ENCODE measurements at regions not wholly inside any gene's neighbourhood (a gene's known extent, or its start where the extent isn't known, plus 50 kb on each side); places are given as distances from the start of the nearest gene placed in this dataset.

DNA sequence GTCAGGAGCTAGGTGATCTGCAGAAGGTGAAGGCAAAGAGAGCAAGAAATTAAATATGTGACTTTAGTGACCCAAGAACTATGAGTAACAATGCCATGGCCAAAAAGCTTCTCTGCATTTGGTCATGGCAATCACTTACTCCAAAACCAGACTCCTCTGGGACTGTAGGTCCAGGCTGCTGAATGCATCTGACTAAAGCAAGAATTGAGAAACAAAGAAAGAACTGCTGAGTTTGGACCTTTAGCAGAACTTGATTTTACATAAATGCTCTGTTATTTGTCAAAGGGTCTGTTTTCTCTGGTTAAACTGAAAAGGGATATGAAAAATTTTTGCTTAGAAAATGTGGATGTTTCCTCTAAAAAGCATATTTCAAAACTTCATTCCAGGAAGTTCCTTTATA lies 1102.2 kb downstream of the IGSF11 start:
- no peak overlapping the region for H3K27ac ChIP-seq (ENCODE audit: low read depth, low read length)
- H3K9ac ChIP-seq (ENCODE audit: low read length in 5 of 5): no peak overlapping the region
- peaks cover 0 to under 1% (median 0%) of the 10 kb centered on the region in 5 donors for H3K9me3 ChIP-seq (ENCODE audit: control insufficient read depth in 5 of 5, low read length in 5 of 5)
- no peaks in the 10 kb centered on the region for H3K27me3 ChIP-seq (ENCODE audit: control insufficient read depth in 5 of 5, insufficient read depth in 4 of 5, low read length in 5 of 5)
- H3K4me1 ChIP-seq (ENCODE audit: control insufficient read depth in 5 of 5, insufficient read depth in 5 of 5, low read length in 5 of 5): no peaks in the 10 kb centered on the region
- no peaks in the 10 kb centered on the region for H3K36me3 ChIP-seq (ENCODE audit: control insufficient read depth in 5 of 5, insufficient read depth in 5 of 5, low read length in 5 of 5)
- H3K4me3 ChIP-seq (ENCODE audit: low read depth in 1 of 5, low read length in 5 of 5): no peak overlapping the region

DNA sequence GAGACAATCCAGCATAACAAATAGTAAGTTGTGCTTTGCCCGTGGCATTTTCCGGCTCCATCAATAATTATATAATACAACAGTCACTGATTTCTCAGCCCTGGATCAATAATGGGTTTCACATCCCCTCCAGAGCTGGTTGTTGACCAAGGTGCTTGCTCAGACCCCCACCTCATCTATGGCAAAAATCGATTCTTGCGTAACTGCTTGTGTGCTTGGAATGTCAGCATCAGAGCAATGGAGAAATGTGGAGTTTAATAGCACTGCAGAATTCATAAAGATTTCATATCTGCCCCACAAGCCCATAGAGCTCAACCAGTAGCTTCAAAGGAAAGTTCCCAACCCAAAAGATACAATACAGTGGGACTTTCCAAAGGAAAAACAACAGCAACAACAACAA lies 1098.5 kb downstream of the IGSF11 start:
- Histone ChIP-seq H3K9ac (ENCODE audit: low read length in 5 of 5) (no peak overlapping the region), H3K36me3 (ENCODE audit: control insufficient read depth in 5 of 5, insufficient read depth in 5 of 5, low read length in 5 of 5) (no peaks in the 10 kb centered on the region), H3K27me3 (ENCODE audit: control insufficient read depth in 5 of 5, insufficient read depth in 4 of 5, low read length in 5 of 5) (no peaks in the 10 kb centered on the region), H3K9me3 (ENCODE audit: control insufficient read depth in 5 of 5, low read length in 5 of 5) (peaks cover 0 to 3% (median 0%) of the 10 kb centered on the region in 5 donors), H3K4me1 (ENCODE audit: control insufficient read depth in 5 of 5, insufficient read depth in 5 of 5, low read length in 5 of 5) (no peaks in the 10 kb centered on the region), H3K27ac (ENCODE audit: low read depth, low read length) (no peak overlapping the region), H3K4me3 (ENCODE audit: low read depth in 1 of 5, low read length in 5 of 5) (no peak overlapping the region)

DNA sequence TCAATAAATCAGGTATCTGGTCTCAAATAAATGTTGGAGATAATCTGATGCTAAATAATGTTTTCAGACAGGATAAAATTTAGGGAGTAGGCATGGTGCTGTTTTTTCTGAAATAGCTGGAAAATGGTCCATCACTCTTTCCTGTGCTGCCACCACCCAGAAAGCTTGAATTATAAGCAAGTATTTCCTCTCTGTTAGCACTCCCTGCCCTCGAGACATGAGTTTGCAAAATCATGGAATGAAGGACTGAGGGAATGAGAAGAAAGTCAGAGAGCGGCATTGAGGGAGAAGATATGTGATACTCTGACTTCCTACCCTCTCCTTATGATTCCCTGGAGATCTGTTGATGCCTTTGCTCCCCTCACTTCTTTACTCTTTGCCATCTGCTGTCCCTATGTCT lies 1095.7 kb downstream of the IGSF11 start:
- Histone ChIP-seq H3K4me1 (ENCODE audit: control insufficient read depth in 5 of 5, insufficient read depth in 5 of 5, low read length in 5 of 5) (no peaks in the 10 kb centered on the region), H3K27me3 (ENCODE audit: control insufficient read depth in 5 of 5, insufficient read depth in 4 of 5, low read length in 5 of 5) (no peaks in the 10 kb centered on the region), H3K4me3 (ENCODE audit: low read depth in 1 of 5, low read length in 5 of 5) (no peak overlapping the region), H3K36me3 (ENCODE audit: control insufficient read depth in 5 of 5, insufficient read depth in 5 of 5, low read length in 5 of 5) (no peaks in the 10 kb centered on the region), H3K27ac (ENCODE audit: low read depth, low read length) (no peak overlapping the region), H3K9me3 (ENCODE audit: control insufficient read depth in 5 of 5, low read length in 5 of 5) (peaks cover 0 to 3% (median 0%) of the 10 kb centered on the region in 5 donors), H3K9ac (ENCODE audit: low read length in 5 of 5) (no peak overlapping the region)

DNA sequence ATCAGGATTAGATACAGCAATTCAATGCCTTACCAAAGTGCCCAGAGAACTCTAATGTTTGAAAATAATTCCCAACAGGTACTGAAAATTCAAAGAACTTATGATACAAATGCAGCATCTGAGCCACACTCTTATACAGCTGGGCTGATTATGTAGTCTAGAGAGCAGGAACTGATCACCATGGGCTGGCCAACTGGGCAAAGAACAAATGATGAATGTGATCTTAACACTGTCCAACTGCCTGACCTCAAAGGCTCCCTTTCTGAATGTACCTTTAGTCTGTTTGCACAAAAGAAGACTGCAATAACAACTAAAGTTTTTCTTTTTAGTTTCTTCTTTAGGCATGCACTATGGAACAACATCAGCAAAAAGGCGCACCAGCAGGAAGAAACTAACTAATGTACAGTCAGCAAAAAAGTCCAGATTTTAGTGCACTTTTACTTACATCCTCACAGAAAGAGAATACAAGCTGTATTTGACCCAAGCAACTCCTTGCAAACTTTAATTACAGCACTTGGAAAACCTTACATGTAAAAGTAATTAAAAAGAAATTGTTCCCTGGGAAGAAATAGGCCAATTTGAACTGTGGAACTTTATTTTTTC lies 1095.1 kb downstream of the IGSF11 start:
- Histone ChIP-seq H3K9me3 (ENCODE audit: control insufficient read depth in 5 of 5, low read length in 5 of 5) (peaks cover 0 to 3% (median 0%) of the 10 kb centered on the region in 5 donors), H3K36me3 (ENCODE audit: control insufficient read depth in 5 of 5, insufficient read depth in 5 of 5, low read length in 5 of 5) (no peaks in the 10 kb centered on the region), H3K4me1 (ENCODE audit: control insufficient read depth in 5 of 5, insufficient read depth in 5 of 5, low read length in 5 of 5) (no peaks in the 10 kb centered on the region), H3K9ac (ENCODE audit: low read length in 5 of 5) (no peak overlapping the region), H3K27ac (ENCODE audit: low read depth, low read length) (no peak overlapping the region), H3K27me3 (ENCODE audit: control insufficient read depth in 5 of 5, insufficient read depth in 4 of 5, low read length in 5 of 5) (no peaks in the 10 kb centered on the region), H3K4me3 (ENCODE audit: low read depth in 1 of 5, low read length in 5 of 5) (no peak overlapping the region)

DNA sequence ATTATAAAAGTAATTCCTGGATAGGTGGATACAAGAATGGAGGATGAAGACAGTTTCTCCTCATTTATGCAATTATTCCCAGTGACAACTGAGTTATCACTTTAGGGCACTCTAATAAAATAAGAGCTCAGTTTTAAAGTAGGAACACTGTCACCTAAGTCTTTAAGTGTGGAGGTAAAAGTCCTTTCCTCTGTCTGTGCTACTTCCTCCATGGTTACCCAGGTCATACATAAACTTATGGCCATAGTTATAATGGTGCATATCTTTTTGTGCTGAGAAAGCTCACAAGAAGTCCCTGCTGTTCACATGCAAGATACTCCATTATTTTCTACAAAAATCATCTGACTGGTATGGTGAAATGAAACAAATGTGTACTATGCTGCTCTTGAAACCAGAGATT lies 1093.6 kb downstream of the IGSF11 start:
- H3K4me3 ChIP-seq (ENCODE audit: low read depth in 1 of 5, low read length in 5 of 5): no peak overlapping the region
- no peaks in the 10 kb centered on the region for H3K27me3 ChIP-seq (ENCODE audit: control insufficient read depth in 5 of 5, insufficient read depth in 4 of 5, low read length in 5 of 5)
- H3K9ac ChIP-seq (ENCODE audit: low read length in 5 of 5): no peak overlapping the region
- no peaks in the 10 kb centered on the region for H3K4me1 ChIP-seq (ENCODE audit: control insufficient read depth in 5 of 5, insufficient read depth in 5 of 5, low read length in 5 of 5)
- no peaks in the 10 kb centered on the region for H3K36me3 ChIP-seq (ENCODE audit: control insufficient read depth in 5 of 5, insufficient read depth in 5 of 5, low read length in 5 of 5)
- peaks cover 0 to 3% (median 0%) of the 10 kb centered on the region in 5 donors for H3K9me3 ChIP-seq (ENCODE audit: control insufficient read depth in 5 of 5, low read length in 5 of 5)
- no peak overlapping the region for H3K27ac ChIP-seq (ENCODE audit: low read depth, low read length)

DNA sequence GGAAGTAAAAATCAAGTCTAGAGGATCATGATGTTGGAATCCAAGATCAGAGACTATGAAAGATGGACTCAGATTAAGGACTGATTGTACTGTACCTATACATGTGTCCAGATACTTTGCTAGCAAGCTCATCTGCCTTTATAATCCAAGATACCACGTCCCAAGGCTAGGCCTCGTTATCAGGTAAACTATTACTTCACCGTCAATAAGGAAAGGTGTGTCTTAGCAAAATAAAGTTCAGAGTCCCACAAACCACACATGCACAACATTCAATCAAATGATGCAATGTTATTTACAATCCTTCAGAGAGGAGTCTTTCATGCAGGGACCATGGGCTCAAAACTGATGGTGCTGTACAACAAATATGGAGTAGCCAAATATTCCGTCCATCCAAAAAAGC lies 1092.9 kb downstream of the IGSF11 start:
- Histone ChIP-seq H3K9ac (ENCODE audit: low read length in 5 of 5) (no peak overlapping the region), H3K4me3 (ENCODE audit: low read depth in 1 of 5, low read length in 5 of 5) (no peak overlapping the region), H3K27me3 (ENCODE audit: control insufficient read depth in 5 of 5, insufficient read depth in 4 of 5, low read length in 5 of 5) (no peaks in the 10 kb centered on the region), H3K36me3 (ENCODE audit: control insufficient read depth in 5 of 5, insufficient read depth in 5 of 5, low read length in 5 of 5) (no peaks in the 10 kb centered on the region), H3K4me1 (ENCODE audit: control insufficient read depth in 5 of 5, insufficient read depth in 5 of 5, low read length in 5 of 5) (no peaks in the 10 kb centered on the region), H3K27ac (ENCODE audit: low read depth, low read length) (no peak overlapping the region), H3K9me3 (ENCODE audit: control insufficient read depth in 5 of 5, low read length in 5 of 5) (peaks cover 0 to 3% (median 0%) of the 10 kb centered on the region in 5 donors)

DNA sequence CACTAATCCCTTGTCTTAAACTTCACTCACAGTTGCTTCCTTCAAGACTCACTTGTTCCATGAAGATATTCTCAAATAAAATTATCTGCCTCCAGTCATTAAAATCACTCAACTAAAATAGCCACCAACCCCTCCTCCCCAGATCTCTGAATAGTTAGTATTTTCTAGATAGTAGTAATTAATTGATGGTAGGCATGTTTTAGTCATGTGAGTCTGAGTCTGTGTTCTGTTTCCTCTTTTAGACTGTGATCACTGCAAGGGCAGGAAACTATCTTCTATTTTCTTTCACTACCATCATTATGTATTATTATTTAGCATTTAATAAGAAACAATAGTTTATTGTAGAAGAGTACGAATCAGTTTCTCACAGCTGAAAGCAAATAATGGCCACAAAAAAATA lies 1080.5 kb downstream of the IGSF11 start:
- Histone ChIP-seq H3K4me3 (ENCODE audit: low read depth in 1 of 5, low read length in 5 of 5) (no peak overlapping the region), H3K9me3 (ENCODE audit: control insufficient read depth in 5 of 5, low read length in 5 of 5) (no peaks in the 10 kb centered on the region), H3K4me1 (ENCODE audit: control insufficient read depth in 5 of 5, insufficient read depth in 5 of 5, low read length in 5 of 5) (no peaks in the 10 kb centered on the region), H3K27me3 (ENCODE audit: control insufficient read depth in 5 of 5, insufficient read depth in 4 of 5, low read length in 5 of 5) (no peaks in the 10 kb centered on the region), H3K36me3 (ENCODE audit: control insufficient read depth in 5 of 5, insufficient read depth in 5 of 5, low read length in 5 of 5) (no peaks in the 10 kb centered on the region), H3K9ac (ENCODE audit: low read length in 5 of 5) (no peak overlapping the region), H3K27ac (ENCODE audit: low read depth, low read length) (no peak overlapping the region)

DNA sequence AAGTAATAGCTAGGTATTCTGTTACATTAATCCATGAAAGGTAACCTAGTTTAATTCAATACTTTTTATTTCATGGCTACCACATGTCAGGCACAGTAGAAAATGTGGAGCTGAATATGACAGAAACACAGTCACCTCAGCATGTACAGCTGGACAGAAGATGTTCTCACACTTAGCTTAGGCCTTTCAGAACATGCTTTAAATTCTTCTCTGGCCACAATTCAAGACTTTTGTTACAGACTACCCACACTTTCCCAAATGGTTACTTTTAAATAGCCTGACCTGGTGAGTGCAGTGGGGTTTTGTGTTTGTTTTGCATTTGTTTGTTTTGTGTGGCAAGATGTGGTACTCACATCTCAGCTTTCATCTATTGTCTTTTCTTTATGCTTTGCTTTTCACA lies 1079.5 kb downstream of the IGSF11 start:
- H3K27ac ChIP-seq (ENCODE audit: low read depth, low read length): no peak overlapping the region
- no peak overlapping the region for H3K9ac ChIP-seq (ENCODE audit: low read length in 5 of 5)
- H3K4me3 ChIP-seq (ENCODE audit: low read depth in 1 of 5, low read length in 5 of 5): no peak overlapping the region
- no peaks in the 10 kb centered on the region for H3K4me1 ChIP-seq (ENCODE audit: control insufficient read depth in 5 of 5, insufficient read depth in 5 of 5, low read length in 5 of 5)
- no peaks in the 10 kb centered on the region for H3K36me3 ChIP-seq (ENCODE audit: control insufficient read depth in 5 of 5, insufficient read depth in 5 of 5, low read length in 5 of 5)
- no peaks in the 10 kb centered on the region for H3K27me3 ChIP-seq (ENCODE audit: control insufficient read depth in 5 of 5, insufficient read depth in 4 of 5, low read length in 5 of 5)
- no peaks in the 10 kb centered on the region for H3K9me3 ChIP-seq (ENCODE audit: control insufficient read depth in 5 of 5, low read length in 5 of 5)

DNA sequence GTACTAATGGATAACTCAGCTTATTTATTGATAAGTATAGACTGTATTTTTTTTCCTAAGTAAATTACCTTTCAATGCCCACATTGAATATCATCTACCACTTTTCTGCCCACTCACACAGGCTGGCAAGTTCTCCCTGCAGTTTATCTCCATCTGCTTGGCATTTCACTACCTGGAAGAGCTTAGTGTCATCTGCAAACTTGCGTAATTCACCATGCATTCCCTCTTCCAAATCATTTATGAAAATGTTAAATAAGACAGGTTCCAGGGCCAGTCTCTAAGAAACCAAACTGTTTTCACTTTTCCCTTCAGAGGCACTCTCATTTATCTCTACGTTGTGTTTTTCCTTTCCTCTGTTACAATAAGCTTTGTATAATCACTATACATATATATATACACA lies 1076.6 kb downstream of the IGSF11 start:
- H3K27me3 ChIP-seq (ENCODE audit: control insufficient read depth in 5 of 5, insufficient read depth in 4 of 5, low read length in 5 of 5): no peaks in the 10 kb centered on the region
- no peak overlapping the region for H3K9ac ChIP-seq (ENCODE audit: low read length in 5 of 5)
- H3K36me3 ChIP-seq (ENCODE audit: control insufficient read depth in 5 of 5, insufficient read depth in 5 of 5, low read length in 5 of 5): no peaks in the 10 kb centered on the region
- no peak overlapping the region for H3K27ac ChIP-seq (ENCODE audit: low read depth, low read length)
- no peaks in the 10 kb centered on the region for H3K9me3 ChIP-seq (ENCODE audit: control insufficient read depth in 5 of 5, low read length in 5 of 5)
- H3K4me3 ChIP-seq (ENCODE audit: low read depth in 1 of 5, low read length in 5 of 5): no peak overlapping the region
- H3K4me1 ChIP-seq (ENCODE audit: control insufficient read depth in 5 of 5, insufficient read depth in 5 of 5, low read length in 5 of 5): no peaks in the 10 kb centered on the region

DNA sequence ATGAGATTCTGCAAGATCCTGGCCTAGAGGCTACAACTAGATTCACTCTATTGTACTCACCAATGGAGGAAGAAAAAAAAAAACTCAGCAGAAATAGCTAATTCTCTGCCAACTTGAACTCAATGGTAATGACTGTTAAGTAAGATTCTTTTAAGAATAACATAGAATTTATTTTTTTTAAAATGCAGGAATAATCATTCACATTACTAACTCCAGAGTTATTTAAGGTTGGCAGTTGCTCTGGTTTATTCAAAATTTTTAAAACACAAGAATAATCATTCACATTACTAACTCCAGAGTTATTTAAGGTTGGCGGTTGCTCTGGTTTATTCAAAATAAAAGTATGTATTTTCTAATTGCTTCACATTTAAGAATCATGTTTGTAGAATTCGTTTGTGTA lies 1071.9 kb downstream of the IGSF11 start:
- no peaks in the 10 kb centered on the region for H3K36me3 ChIP-seq (ENCODE audit: control insufficient read depth in 5 of 5, insufficient read depth in 5 of 5, low read length in 5 of 5)
- H3K4me1 ChIP-seq (ENCODE audit: control insufficient read depth in 5 of 5, insufficient read depth in 5 of 5, low read length in 5 of 5): no peaks in the 10 kb centered on the region
- H3K27me3 ChIP-seq (ENCODE audit: control insufficient read depth in 5 of 5, insufficient read depth in 4 of 5, low read length in 5 of 5): no peaks in the 10 kb centered on the region
- H3K27ac ChIP-seq (ENCODE audit: low read depth, low read length): no peak overlapping the region
- no peaks in the 10 kb centered on the region for H3K9me3 ChIP-seq (ENCODE audit: control insufficient read depth in 5 of 5, low read length in 5 of 5)
- H3K4me3 ChIP-seq (ENCODE audit: low read depth in 1 of 5, low read length in 5 of 5): no peak overlapping the region
- H3K9ac ChIP-seq (ENCODE audit: low read length in 5 of 5): no peak overlapping the region

DNA sequence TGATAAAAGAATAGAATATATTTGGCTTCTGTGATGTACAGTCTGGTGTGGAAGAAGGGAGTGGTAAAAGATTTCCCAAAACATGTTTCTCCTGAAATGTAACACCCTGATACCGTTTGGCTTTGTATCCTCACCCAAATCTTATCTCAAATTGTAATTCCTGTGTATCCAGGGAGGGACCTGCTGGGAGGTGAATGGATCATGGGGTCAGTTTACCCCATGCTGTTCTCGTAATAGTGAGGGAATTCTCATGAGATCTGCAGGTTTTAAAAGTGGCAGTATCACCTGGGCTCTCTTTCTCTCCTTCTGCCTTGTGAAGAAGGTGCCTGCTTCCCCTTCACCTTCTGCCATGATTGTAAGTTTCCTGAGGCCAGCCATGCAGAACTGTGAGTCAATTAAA lies 1070.8 kb downstream of the IGSF11 start:
- Histone ChIP-seq H3K27me3 (ENCODE audit: control insufficient read depth in 5 of 5, insufficient read depth in 4 of 5, low read length in 5 of 5) (no peaks in the 10 kb centered on the region), H3K36me3 (ENCODE audit: control insufficient read depth in 5 of 5, insufficient read depth in 5 of 5, low read length in 5 of 5) (no peaks in the 10 kb centered on the region), H3K9me3 (ENCODE audit: control insufficient read depth in 5 of 5, low read length in 5 of 5) (no peaks in the 10 kb centered on the region)

More for the DNA sequence above, 1070.8 kb downstream of the IGSF11 start:
- Histone ChIP-seq H3K27ac (ENCODE audit: low read depth, low read length) (no peak overlapping the region), H3K9ac (ENCODE audit: low read length in 5 of 5) (no peak overlapping the region), H3K4me3 (ENCODE audit: low read depth in 1 of 5, low read length in 5 of 5) (no peak overlapping the region), H3K4me1 (ENCODE audit: control insufficient read depth in 5 of 5, insufficient read depth in 5 of 5, low read length in 5 of 5) (no peaks in the 10 kb centered on the region)

All from subcutaneous abdominal adipose tissue (tissue), 5 donors.